ENCODE measurements at regions not wholly inside any gene's neighbourhood (a gene's known extent, or its start where the extent isn't known, plus 50 kb on each side); places are given as distances from the start of the nearest gene placed in this dataset.

DNA sequence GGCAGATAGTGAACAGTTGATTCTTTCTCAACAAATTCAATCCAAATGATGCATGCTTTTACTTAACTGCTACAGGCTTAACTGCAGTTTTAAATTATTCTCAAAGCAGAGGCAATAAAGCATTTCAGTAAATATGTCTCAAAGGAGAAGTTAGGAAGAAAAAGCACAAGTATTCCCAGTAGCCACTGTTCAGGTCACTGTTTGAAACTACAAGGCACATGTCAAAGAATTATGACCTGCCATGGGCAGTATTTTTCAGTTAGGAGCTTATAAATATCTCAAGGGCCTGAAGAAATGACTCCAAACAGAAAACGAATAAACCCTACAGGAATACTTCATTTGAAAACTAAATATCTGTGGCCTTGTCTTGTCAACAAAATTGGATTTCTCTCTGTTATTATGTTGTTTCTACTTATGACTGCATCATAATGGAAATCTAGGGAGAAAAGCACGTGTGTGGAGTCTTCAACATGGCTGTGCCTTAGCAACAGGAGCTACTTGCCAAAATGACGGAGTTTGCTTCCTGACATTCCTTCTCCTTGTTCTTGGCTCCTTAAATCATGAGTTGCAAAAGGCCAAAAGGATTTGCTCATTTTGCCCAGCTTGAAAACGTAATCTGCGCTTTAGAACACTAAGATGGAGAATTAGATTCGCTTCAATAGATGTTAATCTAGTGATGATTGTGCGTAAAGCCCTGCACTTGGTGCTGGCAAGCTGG is 67.6 kb upstream of the GPR101 start:
- TF ChIP-seq ZBTB7A (IDR thresholded peaks at IDR 0.05; ENCODE audit: low read depth) (no peak), NFIC (IDR thresholded peaks at IDR 0.05) (no peak), CREB1 (IDR thresholded peaks at IDR 0.05; ENCODE audit: low read depth) (no peak), YY1 (IDR thresholded peaks at IDR 0.05; ENCODE audit: low read depth) (no peak), EP300 (IDR thresholded peaks at IDR 0.05; ENCODE audit: borderline replicate concordance) (no peak)
